Stimulated activated CD4-positive, alpha-beta T cell treated with anti-CD3 and anti-CD28 coated beads, Interleukin-15, amount 100 ng/mL, for 1 hour (primary cell): ENCODE measurements at regions not wholly inside any gene's neighbourhood (a gene's known extent, or its start where the extent isn't known, plus 50 kb on each side); places are given as distances from the start of the nearest gene placed in this dataset.
A peak's percentile ranks its signal among the peaks of the same experiment; 100 is the strongest.
"Not testable (repeated sequence)": the region's sequence is repeated elsewhere in the genome, so short reads cannot be mapped to it uniquely, and the experiment has no call there.

Source experiments
- DNase-seq, 2 donors: peaks; one replicate each; pipeline ENCODE4 v3.0.0-alpha.2; 2020; ENCODE audit warnings: low read depth in 1 of 2, low spot score in 1 of 2

GRCh38 chr12:47491516-47492305 lies 214.1 kb downstream of the RPAP3 start:
- no peak for DNase-seq

- no peak for DNase-seq
Measured at GRCh38 chr12:47488888-47489287, 216.9 kb downstream of the RPAP3 start.

- no peak for DNase-seq
Measured at GRCh38 chr12:47481041-47481440, 224.8 kb downstream of the RPAP3 start.

- DNase-seq, result no peak
Measured at GRCh38 chr12:47478426-47478825, 227.4 kb downstream of the RPAP3 start.

GRCh38 chr12:47473091-47473490 lies 232.7 kb downstream of the RPAP3 start:
- no peak for DNase-seq

- DNase-seq, result not testable (repeated sequence)
Measured at GRCh38 chr12:47470349-47470748, 235.5 kb downstream of the RPAP3 start.

- DNase-seq, result not testable (repeated sequence)
Measured at GRCh38 chr12:47463918-47464317, 241.9 kb downstream of the RPAP3 start.

GRCh38 chr12:47458279-47458678 lies 247.6 kb downstream of the RPAP3 start:
- no peak for DNase-seq

GRCh38 chr12:47449797-47450196 lies 256.0 kb downstream of the RPAP3 start:
- DNase-seq, result no peak

GRCh38 chr12:47442310-47442709 lies 263.5 kb downstream of the RPAP3 start:
- DNase-seq, result no peak

- DNase-seq, result no peak
Measured at GRCh38 chr12:47441490-47441889, 264.3 kb downstream of the RPAP3 start.

GRCh38 chr12:47438175-47438574 lies 267.7 kb downstream of the RPAP3 start:
- DNase-seq, result no peak

- DNase-seq, result no peak
Measured at GRCh38 chr12:47437570-47437969, 268.3 kb downstream of the RPAP3 start.

GRCh38 chr12:47433876-47434275 lies 272.0 kb downstream of the RPAP3 start:
- DNase-seq, result no peak

- DNase-seq, result peak in 1 of 2 donors; percentile 4
Measured at GRCh38 chr12:47426678-47427309, 279.0 kb downstream of the RPAP3 start.

GRCh38 chr12:47422611-47423010 lies 283.2 kb downstream of the RPAP3 start:
- no peak for DNase-seq

GRCh38 chr12:47419497-47419896 lies 286.3 kb downstream of the RPAP3 start:
- DNase-seq, result no peak

- DNase-seq, result no peak
Measured at GRCh38 chr12:47417955-47418354, 287.9 kb downstream of the RPAP3 start.

- no peak for DNase-seq
Measured at GRCh38 chr12:47417121-47417520, 288.7 kb downstream of the RPAP3 start.

GRCh38 chr12:47415054-47415453 lies 290.8 kb downstream of the RPAP3 start:
- DNase-seq, result no peak

GRCh38 chr12:47414511-47414910 lies 291.3 kb downstream of the RPAP3 start:
- DNase-seq, result no peak

GRCh38 chr12:47413806-47414205 lies 292.0 kb downstream of the RPAP3 start:
- DNase-seq, result no peak
